Stomach (tissue), 4 donors: ENCODE measurements at regions not wholly inside any gene's neighbourhood (a gene's known extent, or its start where the extent isn't known, plus 50 kb on each side); places are given as distances from the start of the nearest gene placed in this dataset.

Experiments
- POLR2A ChIP-seq, 4 donors: fragments of 450-650 bp; IDR thresholded peaks; one replicate each; pipeline ENCODE4 v1.6.1; 2016; ENCODE audit warnings: antibody characterized with exemption in 4 of 4, control low read depth in 2 of 4, mild to moderate bottlenecking in 1 of 4, moderate library complexity in 1 of 4
- TF ChIP-seq, protein P1 (sequence below), 7 experiments: fragments of 450-650 bp in 4 of 7; fragments of 200-600 bp in 3 of 7; sonication (generic) in 3 of 7; IDR thresholded peaks; one replicate each; pipeline ENCODE4 v1.5.1; 2016 to 2019; ENCODE audit warnings: antibody characterized with exemption in 7 of 7, control low read depth in 2 of 7, mild to moderate bottlenecking in 1 of 7

DNA sequence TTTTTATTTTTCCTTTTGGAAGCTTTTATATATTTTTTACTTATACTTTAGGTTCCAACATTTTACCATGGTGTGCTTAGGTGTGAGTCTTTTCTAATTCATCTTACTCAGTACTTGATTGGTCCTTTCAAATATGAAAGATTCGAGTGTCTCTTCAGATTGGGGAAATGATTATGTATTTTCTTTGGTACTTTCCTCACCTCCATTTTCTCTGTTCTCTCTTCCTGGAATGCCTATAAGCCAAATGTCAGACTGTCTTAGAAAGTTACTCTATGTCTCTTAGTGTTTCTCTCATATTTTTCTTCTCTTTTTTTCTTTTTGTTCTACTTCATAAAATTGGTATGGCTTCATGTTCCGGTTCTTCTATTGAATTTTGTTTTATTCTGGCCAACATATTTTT is 119.6 kb upstream of the SV2C start:
- TF ChIP-seq, protein P1, sequence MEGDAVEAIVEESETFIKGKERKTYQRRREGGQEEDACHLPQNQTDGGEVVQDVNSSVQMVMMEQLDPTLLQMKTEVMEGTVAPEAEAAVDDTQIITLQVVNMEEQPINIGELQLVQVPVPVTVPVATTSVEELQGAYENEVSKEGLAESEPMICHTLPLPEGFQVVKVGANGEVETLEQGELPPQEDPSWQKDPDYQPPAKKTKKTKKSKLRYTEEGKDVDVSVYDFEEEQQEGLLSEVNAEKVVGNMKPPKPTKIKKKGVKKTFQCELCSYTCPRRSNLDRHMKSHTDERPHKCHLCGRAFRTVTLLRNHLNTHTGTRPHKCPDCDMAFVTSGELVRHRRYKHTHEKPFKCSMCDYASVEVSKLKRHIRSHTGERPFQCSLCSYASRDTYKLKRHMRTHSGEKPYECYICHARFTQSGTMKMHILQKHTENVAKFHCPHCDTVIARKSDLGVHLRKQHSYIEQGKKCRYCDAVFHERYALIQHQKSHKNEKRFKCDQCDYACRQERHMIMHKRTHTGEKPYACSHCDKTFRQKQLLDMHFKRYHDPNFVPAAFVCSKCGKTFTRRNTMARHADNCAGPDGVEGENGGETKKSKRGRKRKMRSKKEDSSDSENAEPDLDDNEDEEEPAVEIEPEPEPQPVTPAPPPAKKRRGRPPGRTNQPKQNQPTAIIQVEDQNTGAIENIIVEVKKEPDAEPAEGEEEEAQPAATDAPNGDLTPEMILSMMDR (IDR thresholded peaks at IDR 0.05), result no peak
- TF ChIP-seq POLR2A (IDR thresholded peaks at IDR 0.05), result no peak
